ENCODE measurements at regions not wholly inside any gene's neighbourhood (a gene's known extent, or its start where the extent isn't known, plus 50 kb on each side); places are given as distances from the start of the nearest gene placed in this dataset.

DNA sequence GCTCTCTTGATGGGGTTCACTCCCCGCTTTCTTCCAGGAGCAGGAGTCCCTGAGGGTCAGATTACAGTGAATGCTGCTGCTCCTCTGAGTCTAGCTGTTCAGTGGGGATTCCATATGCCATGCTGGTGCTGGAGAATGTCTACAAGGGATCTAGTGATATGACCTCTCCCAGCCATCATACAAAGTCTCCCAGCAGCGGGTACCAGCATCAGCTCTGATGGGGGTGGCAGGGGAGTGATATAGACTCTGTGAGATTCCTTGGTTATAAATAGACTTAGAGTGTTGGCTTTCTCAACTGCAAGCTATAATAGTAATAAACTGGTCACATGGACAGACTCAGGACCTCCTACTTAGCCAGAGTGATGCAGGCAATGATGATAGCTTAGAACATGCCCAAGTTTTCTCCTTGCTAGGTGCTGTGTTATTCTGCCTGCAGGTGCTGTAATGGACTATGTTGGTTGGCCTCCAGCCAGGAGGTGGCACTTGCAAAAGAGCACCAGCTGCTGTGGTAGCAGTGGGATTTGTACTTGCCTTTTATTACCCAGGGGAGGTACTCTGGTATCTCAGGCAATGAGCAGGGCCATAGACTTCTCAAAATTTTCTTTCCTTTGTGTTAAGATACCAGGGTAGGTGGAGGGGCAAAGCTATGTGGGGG is 86.6 kb downstream of the XIST start:
- TF ChIP-seq, protein P1, sequence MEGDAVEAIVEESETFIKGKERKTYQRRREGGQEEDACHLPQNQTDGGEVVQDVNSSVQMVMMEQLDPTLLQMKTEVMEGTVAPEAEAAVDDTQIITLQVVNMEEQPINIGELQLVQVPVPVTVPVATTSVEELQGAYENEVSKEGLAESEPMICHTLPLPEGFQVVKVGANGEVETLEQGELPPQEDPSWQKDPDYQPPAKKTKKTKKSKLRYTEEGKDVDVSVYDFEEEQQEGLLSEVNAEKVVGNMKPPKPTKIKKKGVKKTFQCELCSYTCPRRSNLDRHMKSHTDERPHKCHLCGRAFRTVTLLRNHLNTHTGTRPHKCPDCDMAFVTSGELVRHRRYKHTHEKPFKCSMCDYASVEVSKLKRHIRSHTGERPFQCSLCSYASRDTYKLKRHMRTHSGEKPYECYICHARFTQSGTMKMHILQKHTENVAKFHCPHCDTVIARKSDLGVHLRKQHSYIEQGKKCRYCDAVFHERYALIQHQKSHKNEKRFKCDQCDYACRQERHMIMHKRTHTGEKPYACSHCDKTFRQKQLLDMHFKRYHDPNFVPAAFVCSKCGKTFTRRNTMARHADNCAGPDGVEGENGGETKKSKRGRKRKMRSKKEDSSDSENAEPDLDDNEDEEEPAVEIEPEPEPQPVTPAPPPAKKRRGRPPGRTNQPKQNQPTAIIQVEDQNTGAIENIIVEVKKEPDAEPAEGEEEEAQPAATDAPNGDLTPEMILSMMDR (CRISPR knock-in tag; IDR thresholded peaks at IDR 0.05) = no peak
- TF ChIP-seq ZFP1 (CRISPR knock-in tag; IDR thresholded peaks at IDR 0.05) = no peak
- TF ChIP-seq FOSL2 (CRISPR knock-in tag; IDR thresholded peaks at IDR 0.05) = no peak
- no peak for TF ChIP-seq RNF2 (conservative IDR thresholded peaks at IDR 0.05; ENCODE audit: low read depth)
- TF ChIP-seq TSC22D2 (CRISPR knock-in tag; IDR thresholded peaks at IDR 0.05; ENCODE audit: borderline replicate concordance) = no peak
- TF ChIP-seq ESRRA (CRISPR knock-in tag; IDR thresholded peaks at IDR 0.05; ENCODE audit: low read depth) = no peak
- TF ChIP-seq TP53 (CRISPR knock-in tag; conservative IDR thresholded peaks at IDR 0.05) = no peak
- TF ChIP-seq ZNF274 (CRISPR knock-in tag; IDR thresholded peaks at IDR 0.05) = no peak
- TF ChIP-seq ZNF644 (CRISPR knock-in tag; IDR thresholded peaks at IDR 0.05; ENCODE audit: low read depth) = no peak

Data from HepG2 (cell line).